BJ (cell line): ENCODE measurements at regions not wholly inside any gene's neighbourhood (a gene's known extent, or its start where the extent isn't known, plus 50 kb on each side); places are given as distances from the start of the nearest gene placed in this dataset.

Experiments
- CTCF ChIA-PET: fragments of 350-600 bp; formaldehyde crosslinking; extraction: SDS; loops from one replicate; lab custom pipeline; 2021; ENCODE audit warnings: antibody characterized with exemption, inconsistent platforms; lab: Yijun Ruan, JAX
- POLR2A ChIA-PET: fragments of 300-600 bp; sonication (Branson Sonifier 250); formaldehyde crosslinking; extraction: SDS; loops from one replicate; lab custom pipeline; 2021; ENCODE audit warnings: antibody characterized with exemption; lab: Charles Lee
- DNase-seq: peaks from one replicate; pipeline ENCODE4 v3.0.0-alpha.2; 2011; ENCODE audit warnings: low read depth
- H3K27me3 ChIP-seq: 2 replicates; pipeline ENCODE4 v1.6.0; 2011; ENCODE audit warnings: low read length; ENCODE audit not compliant: control insufficient read depth, insufficient read depth
- H3K36me3 ChIP-seq: 2 replicates; pipeline ENCODE4 v1.5.1; 2011; ENCODE audit warnings: low read length; ENCODE audit not compliant: control insufficient read depth, insufficient read depth
- H3K4me3 ChIP-seq: 2 replicates; pipeline ENCODE4 v1.5.1; 2011; ENCODE audit warnings: low read depth, mild to moderate bottlenecking, control low read depth, low read length
- TF ChIP-seq, protein P1 (sequence below): IDR thresholded peaks from 2 replicates; pipeline ENCODE4 v1.5.1; 2011; ENCODE audit warnings: low read depth, mild to moderate bottlenecking, control low read depth, inconsistent platforms, low read length, moderate library complexity; ENCODE audit not compliant: insufficient read depth

GRCh38 chr1:55670331-55671082, 455.3 kb upstream of the USP24 start:
- H3K36me3 ChIP-seq, result no peaks in the 10 kb centered on the region
- DNase-seq, result no peak
- POLR2A ChIA-PET, result interaction anchor here (0.7 kb wide), 1 partner anchor 14 kb away, joined by 3 read pairs; no protein-coding TSS in a partner anchor
- TF ChIP-seq, protein P1, sequence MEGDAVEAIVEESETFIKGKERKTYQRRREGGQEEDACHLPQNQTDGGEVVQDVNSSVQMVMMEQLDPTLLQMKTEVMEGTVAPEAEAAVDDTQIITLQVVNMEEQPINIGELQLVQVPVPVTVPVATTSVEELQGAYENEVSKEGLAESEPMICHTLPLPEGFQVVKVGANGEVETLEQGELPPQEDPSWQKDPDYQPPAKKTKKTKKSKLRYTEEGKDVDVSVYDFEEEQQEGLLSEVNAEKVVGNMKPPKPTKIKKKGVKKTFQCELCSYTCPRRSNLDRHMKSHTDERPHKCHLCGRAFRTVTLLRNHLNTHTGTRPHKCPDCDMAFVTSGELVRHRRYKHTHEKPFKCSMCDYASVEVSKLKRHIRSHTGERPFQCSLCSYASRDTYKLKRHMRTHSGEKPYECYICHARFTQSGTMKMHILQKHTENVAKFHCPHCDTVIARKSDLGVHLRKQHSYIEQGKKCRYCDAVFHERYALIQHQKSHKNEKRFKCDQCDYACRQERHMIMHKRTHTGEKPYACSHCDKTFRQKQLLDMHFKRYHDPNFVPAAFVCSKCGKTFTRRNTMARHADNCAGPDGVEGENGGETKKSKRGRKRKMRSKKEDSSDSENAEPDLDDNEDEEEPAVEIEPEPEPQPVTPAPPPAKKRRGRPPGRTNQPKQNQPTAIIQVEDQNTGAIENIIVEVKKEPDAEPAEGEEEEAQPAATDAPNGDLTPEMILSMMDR, result 0 out of 2 replicates have a peak, but pooled peaks have one; percentile 7
- no peak overlapping the region for H3K4me3 ChIP-seq
- CTCF ChIA-PET, result interaction anchor here (1.1 to 2.0 kb wide), 2 partner anchors 31 to 37 kb away, joined by 3 to 6 read pairs; no protein-coding TSS in a partner anchor
- H3K27me3 ChIP-seq, result no peaks in the 10 kb centered on the region

GRCh38 chr1:55669293-55669692, 454.1 kb upstream of the USP24 start:
- H3K27me3 ChIP-seq, result no peaks in the 10 kb centered on the region
- TF ChIP-seq, protein P1, result no peak
- ChIA-PET POLR2A (interaction anchor here (0.7 kb wide), 1 partner anchor 15 kb away, joined by 3 read pairs; no protein-coding TSS in a partner anchor), CTCF (interaction anchor here (1.1 to 2.0 kb wide), 2 partner anchors 32 to 36 kb away, joined by 3 to 6 read pairs; no protein-coding TSS in a partner anchor)
- no peaks in the 10 kb centered on the region for H3K36me3 ChIP-seq
- no peak overlapping the region for H3K4me3 ChIP-seq
- no peak for DNase-seq

DNA sequence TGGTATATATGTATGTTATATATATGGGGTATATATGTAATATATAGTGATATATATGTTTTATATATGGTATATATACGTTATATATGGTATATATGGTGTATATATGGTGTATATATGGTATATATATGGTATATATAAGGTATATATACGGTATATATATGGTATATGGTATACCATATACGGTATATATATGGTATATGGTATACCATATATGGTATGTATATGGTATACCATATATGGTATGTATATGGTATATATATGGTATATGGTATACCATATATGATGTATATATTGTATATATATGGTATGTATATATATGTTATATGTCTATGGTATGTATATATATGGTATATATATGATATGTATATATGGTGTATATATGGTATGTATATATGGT, 447.7 kb upstream of the USP24 start:
- H3K4me3 ChIP-seq, result no peak overlapping the region
- DNase-seq, result no peak
- H3K36me3 ChIP-seq, result no peaks in the 10 kb centered on the region
- ChIA-PET CTCF (no interaction called here), POLR2A (no interaction called here)
- H3K27me3 ChIP-seq, result no peaks in the 10 kb centered on the region
- TF ChIP-seq, protein P1, result no peak

GRCh38 chr1:55658917-55659316, 443.8 kb upstream of the USP24 start:
- no peak for DNase-seq
- no peak overlapping the region for H3K4me3 ChIP-seq
- ChIA-PET CTCF (no interaction called here), POLR2A (no interaction called here)
- no peaks in the 10 kb centered on the region for H3K27me3 ChIP-seq
- TF ChIP-seq, protein P1, result no peak
- no peaks in the 10 kb centered on the region for H3K36me3 ChIP-seq

- POLR2A ChIA-PET, result interaction anchor here (0.6 kb wide), 1 partner anchor 65 kb away, joined by 3 read pairs; no protein-coding TSS in a partner anchor
- H3K4me3 ChIP-seq, result no peak overlapping the region
- TF ChIP-seq, protein P1, result no peak
- CTCF ChIA-PET, result no interaction called here
- no peaks in the 10 kb centered on the region for H3K27me3 ChIP-seq
- no peaks in the 10 kb centered on the region for H3K36me3 ChIP-seq
- no peak for DNase-seq
Measured at GRCh38 chr1:55654750-55655149, 439.6 kb upstream of the USP24 start.
